HEK293T (cell line): ENCODE measurements at regions not wholly inside any gene's neighbourhood (a gene's known extent, or its start where the extent isn't known, plus 50 kb on each side); places are given as distances from the start of the nearest gene placed in this dataset.

Experiments
- CTCF ChIA-PET: fragments of 350-600 bp; formaldehyde crosslinking; extraction: SDS; loops from one replicate; lab custom pipeline; 2021; ENCODE audit warnings: antibody characterized with exemption, inconsistent platforms; lab: Yijun Ruan, JAX
- POLR2A ChIA-PET: fragments of 350-600 bp; formaldehyde crosslinking; extraction: SDS; loops from one replicate; lab custom pipeline; 2020; ENCODE audit warnings: antibody characterized with exemption, inconsistent platforms; lab: Yijun Ruan, JAX
- DNase-seq: peaks from one replicate; pipeline ENCODE4 v3.0.0; 2012; ENCODE audit warnings: mixed read lengths; ENCODE audit errors: extremely low spot score
- ARNT ChIP-seq: fragments of 450-650 bp; IDR thresholded peaks from 2 replicates; pipeline ENCODE4 v1.6.1; 2017; ENCODE audit warnings: mild to moderate bottlenecking
- BHLHE40 ChIP-seq: fragments of 450-650 bp; IDR thresholded peaks from 2 replicates; pipeline ENCODE4 v1.6.1; 2016; ENCODE audit warnings: mild to moderate bottlenecking, moderate library complexity, borderline replicate concordance
- CTBP1 ChIP-seq: fragments of 450-650 bp; IDR thresholded peaks from 2 replicates; pipeline ENCODE4 v1.6.1; 2016; ENCODE audit warnings: borderline replicate concordance
- ELF4 ChIP-seq: fragments of 450-650 bp; IDR thresholded peaks from 2 replicates; pipeline ENCODE4 v1.6.1; 2017; ENCODE audit warnings: antibody characterized with exemption
- FOXA1 ChIP-seq: fragments of 450-650 bp; IDR thresholded peaks from 2 replicates; pipeline ENCODE4 v1.6.1; 2016; ENCODE audit warnings: mild to moderate bottlenecking
- FOXK2 ChIP-seq: fragments of 450-650 bp; IDR thresholded peaks from 2 replicates; pipeline ENCODE4 v1.6.1; 2016; ENCODE audit warnings: mild to moderate bottlenecking
- FOXM1 ChIP-seq: fragments of 450-650 bp; IDR thresholded peaks from 2 replicates; pipeline ENCODE4 v1.6.1; 2017; ENCODE audit warnings: mild to moderate bottlenecking, borderline replicate concordance
- HDGF ChIP-seq: fragments of 450-650 bp; IDR thresholded peaks from 2 replicates; pipeline ENCODE4 v1.6.1; 2017; ENCODE audit warnings: antibody characterized with exemption, borderline replicate concordance
- L3MBTL2 ChIP-seq: fragments of 450-650 bp; conservative IDR thresholded peaks from 2 replicates; pipeline ENCODE4 v1.6.1; 2016; ENCODE audit warnings: mild to moderate bottlenecking
- LEF1 ChIP-seq: fragments of 450-650 bp; IDR thresholded peaks from 2 replicates; pipeline ENCODE4 v1.6.1; 2017; ENCODE audit warnings: mild to moderate bottlenecking, borderline replicate concordance
- NFRKB ChIP-seq: fragments of 450-650 bp; IDR thresholded peaks from 2 replicates; pipeline ENCODE4 v1.6.1; 2016; ENCODE audit warnings: mild to moderate bottlenecking, moderate library complexity
- PKNOX1 ChIP-seq: fragments of 450-650 bp; IDR thresholded peaks from 2 replicates; pipeline ENCODE4 v1.6.1; 2016
- SP1 ChIP-seq: fragments of 450-650 bp; IDR thresholded peaks from 2 replicates; pipeline ENCODE4 v1.6.1; 2017
- SUZ12 ChIP-seq: fragments of 450-650 bp; IDR thresholded peaks from 2 replicates; pipeline ENCODE4 v1.6.1; 2016; ENCODE audit warnings: mild to moderate bottlenecking
- TARDBP ChIP-seq: fragments of 450-650 bp; IDR thresholded peaks from 2 replicates; pipeline ENCODE4 v1.6.1; 2016
- ZNF384 ChIP-seq: fragments of 450-650 bp; IDR thresholded peaks from 2 replicates; pipeline ENCODE4 v1.6.1; 2016

DNA sequence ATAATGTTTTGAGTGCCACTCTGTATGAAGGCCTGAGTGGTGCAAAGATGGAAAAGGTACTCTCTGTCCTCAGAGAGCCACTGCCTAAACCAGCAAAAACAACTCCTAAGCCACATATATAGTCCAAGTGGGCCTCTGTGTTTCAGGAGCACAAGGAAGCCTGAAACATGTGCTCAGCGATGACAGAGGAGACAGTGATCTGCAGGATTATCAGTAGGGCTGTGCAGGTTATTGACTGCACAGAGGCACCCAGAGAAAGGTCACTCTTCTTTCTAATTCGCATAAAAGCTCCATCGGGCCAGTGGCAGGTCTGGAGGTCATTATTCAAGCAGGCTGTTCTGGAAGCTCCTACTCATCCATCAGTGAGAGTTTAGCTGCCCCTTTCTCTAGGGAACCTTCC, 361.9 kb downstream of the BCL11B start:
- no peak for DNase-seq
- ChIA-PET CTCF (no interaction called here), POLR2A (no interaction called here)
- no peak for TF ChIP-seq ARNT
- no peak for TF ChIP-seq SUZ12
- TF ChIP-seq L3MBTL2 = no peak
- TF ChIP-seq FOXA1 = no peak
- TF ChIP-seq SP1 = no peak
- no peak for TF ChIP-seq ELF4
- no peak for TF ChIP-seq CTBP1
- no peak for TF ChIP-seq TARDBP
- no peak for TF ChIP-seq PKNOX1
- TF ChIP-seq NFRKB = no peak
- no peak for TF ChIP-seq FOXM1
- no peak for TF ChIP-seq BHLHE40
- TF ChIP-seq ZNF384 = no peak
- TF ChIP-seq HDGF = no peak
- TF ChIP-seq FOXK2 = no peak
- no peak for TF ChIP-seq LEF1

GRCh38 chr14:98912655-98913054, 359.3 kb downstream of the BCL11B start:
- CTCF ChIA-PET = no interaction called here
- DNase-seq = no peak
- POLR2A ChIA-PET = no interaction called here
- no peak for TF ChIP-seq ARNT
- TF ChIP-seq ELF4 = no peak
- TF ChIP-seq NFRKB = no peak
- TF ChIP-seq FOXK2 = no peak
- no peak for TF ChIP-seq PKNOX1
- no peak for TF ChIP-seq CTBP1
- TF ChIP-seq TARDBP = no peak
- TF ChIP-seq ZNF384 = no peak
- no peak for TF ChIP-seq FOXA1
- TF ChIP-seq LEF1 = no peak
- no peak for TF ChIP-seq L3MBTL2

- POLR2A ChIA-PET = no interaction called here
- no peak for DNase-seq
- CTCF ChIA-PET = interaction anchor here (0.6 kb wide), 1 partner anchor 39 kb away, joined by 3 read pairs; no protein-coding TSS in a partner anchor
- TF ChIP-seq FOXA1 (no peak), BHLHE40 (no peak), SP1 (no peak), ARNT (no peak), PKNOX1 (no peak), FOXK2 (no peak), TARDBP (no peak), LEF1 (no peak), FOXM1 (no peak), L3MBTL2 (no peak), ELF4 (no peak), CTBP1 (no peak), HDGF (no peak), NFRKB (no peak), ZNF384 (no peak), SUZ12 (no peak)
Measured at GRCh38 chr14:98913967-98914650, 357.9 kb downstream of the BCL11B start.

DNA sequence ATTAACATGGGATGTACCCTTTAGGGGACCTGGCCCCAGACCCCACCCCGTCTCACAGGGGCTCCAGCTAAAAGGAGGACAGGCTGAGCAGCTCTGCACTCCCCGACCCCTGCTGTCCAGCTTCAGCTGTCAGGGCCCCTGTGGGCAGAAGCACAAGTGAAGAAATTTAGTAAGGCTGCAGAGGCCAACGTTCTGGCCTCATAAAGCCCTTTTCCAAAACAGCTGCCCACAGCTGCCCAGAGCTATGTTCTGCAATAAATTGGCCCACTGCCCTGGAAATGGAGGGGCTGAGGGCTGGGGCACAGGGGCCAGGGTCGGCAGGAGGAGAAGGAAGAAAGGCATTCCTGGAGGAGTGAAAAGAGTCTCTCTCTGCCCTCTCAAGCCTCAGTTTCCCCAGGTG, 357.1 kb downstream of the BCL11B start:
- CTCF ChIA-PET = no interaction called here
- DNase-seq = no peak
- POLR2A ChIA-PET = no interaction called here
- TF ChIP-seq ZNF384 = no peak
- TF ChIP-seq LEF1 = no peak
- TF ChIP-seq PKNOX1 = no peak

- ChIA-PET POLR2A (no interaction called here), CTCF (no interaction called here)
- DNase-seq = no peak
- TF ChIP-seq HDGF (no peak), FOXM1 (no peak), L3MBTL2 (no peak), SP1 (no peak), BHLHE40 (no peak), TARDBP (no peak), FOXK2 (no peak), SUZ12 (no peak), ARNT (no peak), ZNF384 (no peak), CTBP1 (no peak)
Measured at GRCh38 chr14:98915625-98916024, 356.4 kb downstream of the BCL11B start.

GRCh38 chr14:98916036-98916435, 356.0 kb downstream of the BCL11B start:
- TF ChIP-seq PKNOX1 (no peak), CTBP1 (no peak)
- ChIA-PET CTCF (no interaction called here), POLR2A (no interaction called here)
- no peak for DNase-seq
